ENCODE measurements at regions not wholly inside any gene's neighbourhood (a gene's known extent, or its start where the extent isn't known, plus 50 kb on each side); places are given as distances from the start of the nearest gene placed in this dataset.

DNA sequence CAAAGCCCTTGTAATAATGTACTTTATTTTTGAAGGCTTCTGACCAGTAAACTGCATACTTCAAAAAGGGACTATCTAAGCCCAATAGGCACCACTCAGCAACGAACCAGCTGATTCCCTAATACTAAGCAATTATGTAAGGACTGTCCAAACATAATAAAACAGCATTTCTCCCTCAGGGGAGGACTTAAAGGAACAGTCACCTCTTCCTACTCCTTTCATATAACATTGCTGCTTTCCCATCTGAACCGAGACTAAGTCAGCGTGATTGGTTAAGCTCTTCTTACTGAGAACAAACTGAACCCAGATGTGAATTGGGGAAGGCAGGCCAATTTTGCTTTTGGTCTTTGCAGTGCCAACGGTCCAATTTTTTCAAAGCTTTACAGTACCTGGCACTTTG, 420.0 kb downstream of the METTL15 start:
- DNase-seq (ENCODE audit: low read depth): no peak

DNA sequence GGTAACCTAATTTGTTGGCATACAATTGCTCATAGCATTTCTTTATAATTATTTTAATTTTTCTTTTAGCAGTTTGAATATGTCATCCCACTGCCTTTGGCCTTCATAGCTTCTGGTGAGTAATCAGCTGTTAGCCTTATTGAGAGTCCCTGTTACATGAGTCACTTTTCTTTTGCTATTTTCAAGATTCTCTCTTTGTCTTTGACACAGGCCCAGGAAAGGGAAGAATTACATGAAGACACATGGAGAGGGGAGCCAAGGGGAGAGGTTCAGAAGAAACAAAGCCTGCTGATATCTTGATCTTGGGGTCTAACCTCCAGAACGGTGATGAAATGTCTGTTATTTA, 418.2 kb downstream of the METTL15 start:
- DNase-seq (ENCODE audit: low read depth): no peak
- H3K4me3 ChIP-seq (ENCODE audit: low read depth, low read length): no peak overlapping the region

More for the DNA sequence above, 420.0 kb downstream of the METTL15 start:
- H3K4me3 ChIP-seq (ENCODE audit: low read depth, low read length): no peak overlapping the region

DNA sequence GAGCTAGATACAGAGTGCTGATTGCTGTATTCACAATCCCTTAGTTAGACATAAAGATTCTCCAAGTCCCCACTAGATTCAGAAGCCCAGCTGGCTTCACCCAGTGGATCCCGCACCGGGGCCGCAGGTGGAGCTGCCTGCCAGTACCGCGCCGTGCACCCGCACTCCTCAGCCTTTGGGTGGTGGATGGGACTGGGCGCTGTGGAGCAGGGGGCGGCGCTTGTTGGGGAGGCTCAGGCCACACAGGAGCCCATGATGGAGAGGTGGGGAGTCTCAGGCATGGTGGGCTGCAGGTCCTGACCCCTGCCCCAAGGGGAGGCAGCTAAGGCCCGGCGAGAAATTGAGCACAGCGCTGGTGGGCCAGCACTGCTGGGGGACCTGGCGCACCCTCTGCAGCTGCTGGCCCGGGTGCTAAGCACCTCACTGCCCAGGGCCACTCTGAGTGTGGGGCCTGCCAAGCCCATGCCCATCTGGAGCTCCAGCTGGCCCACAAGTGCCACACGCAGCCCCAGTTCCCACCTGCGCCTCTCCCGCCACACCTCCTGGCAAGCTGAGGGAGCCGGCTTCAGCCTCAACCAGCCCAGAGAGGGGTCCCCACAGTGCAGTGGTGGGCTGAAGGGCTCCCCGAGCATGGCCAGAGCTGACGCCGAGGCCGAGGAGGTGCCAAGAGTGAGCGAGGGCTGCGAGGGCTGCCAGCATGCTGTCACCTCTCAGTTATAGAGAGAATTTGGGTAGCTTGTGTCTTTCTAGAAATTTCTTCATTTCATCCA, 417.6 kb downstream of the METTL15 start:
- no peak for DNase-seq (ENCODE audit: low read depth)
- H3K4me3 ChIP-seq (ENCODE audit: low read depth, low read length): no peak overlapping the region

DNA sequence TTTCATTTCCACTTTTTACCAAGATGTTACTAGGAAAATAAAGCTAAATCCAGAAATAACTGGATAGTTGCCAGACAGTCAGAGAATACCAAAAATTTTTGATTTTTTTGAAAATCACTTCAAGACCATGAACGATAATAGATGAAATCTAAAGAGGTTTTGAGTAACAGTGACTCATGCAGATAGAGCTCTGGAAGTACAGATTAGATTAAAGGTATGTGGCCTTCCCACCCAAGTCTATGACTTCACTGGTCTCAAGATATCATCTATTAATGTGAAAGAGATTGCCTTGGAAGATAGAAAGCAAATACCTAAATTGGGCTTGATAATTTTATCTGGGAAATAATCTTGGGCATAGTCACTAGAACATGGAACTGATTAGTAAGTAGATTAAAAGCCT, 415.9 kb downstream of the METTL15 start:
- H3K4me3 ChIP-seq (ENCODE audit: low read depth, low read length): no peak overlapping the region
- no peak for DNase-seq (ENCODE audit: low read depth)

DNA sequence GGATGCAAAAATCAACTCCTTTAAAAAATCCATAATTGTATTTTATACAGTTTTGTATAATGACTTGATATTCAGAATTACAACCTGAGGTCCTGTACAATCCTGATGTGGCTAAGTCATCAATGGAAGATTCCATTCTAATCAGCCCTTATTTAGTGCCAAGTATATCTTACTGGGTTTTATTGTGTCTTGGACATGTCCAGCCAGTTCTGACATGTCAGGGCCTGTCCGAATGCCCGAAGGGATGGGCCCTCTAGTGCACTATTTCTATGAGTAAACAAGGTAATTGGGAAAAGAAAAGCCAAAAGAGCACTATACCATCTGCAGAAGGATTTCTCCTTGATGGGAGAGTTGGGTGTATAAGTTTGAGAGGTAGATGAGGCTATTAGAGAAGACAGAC, 412.9 kb downstream of the METTL15 start:
- DNase-seq (ENCODE audit: low read depth): no peak
- no peak overlapping the region for H3K4me3 ChIP-seq (ENCODE audit: low read depth, low read length)

DNA sequence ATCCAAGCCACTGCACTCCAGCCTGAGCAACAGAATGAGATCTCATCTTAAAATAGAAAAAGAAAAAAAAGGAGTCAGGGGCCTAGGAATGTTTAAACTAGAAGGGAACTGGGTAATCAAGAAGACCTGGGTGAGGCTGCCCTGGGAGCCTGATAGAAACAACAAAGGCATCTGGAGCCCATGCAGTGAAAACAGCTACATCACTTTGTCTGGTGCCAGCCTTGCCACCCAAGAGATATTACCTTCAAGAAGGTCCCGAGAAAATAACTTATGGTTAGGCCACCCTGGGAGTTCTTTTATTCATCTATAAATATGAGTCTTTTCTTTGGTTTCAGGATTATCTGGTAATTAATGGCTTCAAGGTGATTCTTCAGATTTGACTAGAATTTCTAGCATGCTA, 412.1 kb downstream of the METTL15 start:
- H3K4me3 ChIP-seq (ENCODE audit: low read depth, low read length): no peak overlapping the region
- no peak for DNase-seq (ENCODE audit: low read depth)

DNA sequence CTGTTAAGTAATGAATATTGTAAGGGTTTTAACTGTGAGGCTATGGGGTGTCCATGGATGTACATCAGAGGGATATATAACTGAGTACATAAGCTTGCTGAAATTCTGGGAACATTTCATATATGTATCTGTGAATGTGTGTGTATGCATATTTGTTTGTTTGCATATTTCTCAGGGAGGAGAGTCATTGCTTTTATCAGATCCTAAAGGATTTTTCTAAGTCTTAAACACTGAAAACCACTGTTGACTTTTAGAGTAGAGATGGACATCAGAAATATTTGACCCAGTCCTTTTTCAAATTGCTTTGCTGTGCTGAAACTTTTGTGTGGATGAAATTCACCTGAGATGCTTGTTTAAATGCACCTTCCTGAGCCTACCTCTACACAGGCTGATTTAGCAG, 410.6 kb downstream of the METTL15 start:
- no peak for DNase-seq (ENCODE audit: low read depth)
- H3K4me3 ChIP-seq (ENCODE audit: low read depth, low read length): no peak overlapping the region

DNA sequence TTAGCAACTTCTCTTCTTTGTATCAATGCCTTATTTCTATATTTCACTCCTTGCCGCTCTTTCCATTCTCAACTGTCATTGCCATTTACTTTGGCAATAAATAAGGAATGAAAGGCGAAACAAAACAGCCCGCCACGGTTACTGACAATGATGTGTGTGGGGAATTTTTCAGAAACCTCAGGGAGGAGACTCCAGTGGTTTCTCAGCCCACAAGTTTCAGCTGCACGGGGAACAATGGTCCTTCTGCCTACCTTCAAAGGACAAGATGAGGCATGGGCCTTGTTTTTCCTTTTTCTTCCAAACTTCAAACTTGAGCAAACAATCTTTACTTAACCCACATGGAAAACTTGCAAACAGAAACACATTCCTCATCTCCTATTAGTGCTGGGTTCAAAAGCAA, 409.4 kb downstream of the METTL15 start:
- DNase-seq (ENCODE audit: low read depth): no peak
- no peak overlapping the region for H3K4me3 ChIP-seq (ENCODE audit: low read depth, low read length)

DNA sequence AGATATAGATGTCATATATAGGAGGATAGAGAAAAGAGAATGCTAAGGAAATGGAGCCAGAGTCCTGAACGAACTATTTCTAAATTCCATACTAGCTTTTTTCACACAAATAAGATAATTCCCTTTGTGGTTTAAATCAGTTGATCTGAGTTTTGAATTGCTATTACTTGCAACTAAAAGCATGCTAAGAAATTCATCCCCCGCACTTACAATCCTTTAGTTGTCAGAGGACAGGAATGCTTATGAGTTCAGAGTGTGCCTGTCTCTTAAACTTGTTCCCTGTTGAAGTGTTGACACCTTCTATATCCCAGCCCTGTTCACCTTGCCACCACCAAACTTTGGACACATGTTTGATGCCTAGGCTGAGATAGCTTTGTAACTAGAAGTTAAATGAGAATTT, 406.2 kb downstream of the METTL15 start:
- no peak overlapping the region for H3K4me3 ChIP-seq (ENCODE audit: low read depth, low read length)
- no peak for DNase-seq (ENCODE audit: low read depth)

DNA sequence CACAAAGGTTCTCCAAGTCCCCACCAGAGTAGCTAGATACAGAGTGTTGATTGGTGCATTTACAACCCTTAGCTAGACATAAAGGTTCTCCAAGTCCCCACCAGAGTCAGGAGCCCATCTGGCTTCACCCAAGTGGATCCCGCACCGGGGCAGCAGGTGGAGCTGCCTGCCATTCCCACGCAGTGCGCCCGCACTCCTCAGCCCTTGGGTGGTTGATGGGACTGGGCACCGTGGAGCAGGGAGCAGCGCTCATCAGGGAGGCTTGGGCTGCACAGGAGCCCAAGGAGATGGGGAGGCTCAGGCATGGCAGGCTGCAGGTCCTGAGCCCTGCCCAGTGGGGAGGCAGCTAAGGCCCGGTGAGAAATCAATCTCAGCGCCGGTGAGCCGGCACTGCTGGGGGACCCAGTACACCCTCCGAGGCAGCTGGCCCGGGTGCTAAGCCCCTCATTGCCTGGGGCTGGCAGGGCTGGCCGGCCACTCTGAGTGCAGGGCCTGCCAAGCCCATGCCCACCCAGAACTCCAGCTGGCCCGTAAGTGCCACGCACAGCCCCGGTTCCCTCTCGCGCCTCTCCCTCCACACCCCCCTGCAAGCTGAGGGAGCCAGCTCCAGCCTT, 404.1 kb downstream of the METTL15 start:
- H3K4me3 ChIP-seq (ENCODE audit: low read depth, low read length): no peak overlapping the region
- no peak for DNase-seq (ENCODE audit: low read depth)

DNA sequence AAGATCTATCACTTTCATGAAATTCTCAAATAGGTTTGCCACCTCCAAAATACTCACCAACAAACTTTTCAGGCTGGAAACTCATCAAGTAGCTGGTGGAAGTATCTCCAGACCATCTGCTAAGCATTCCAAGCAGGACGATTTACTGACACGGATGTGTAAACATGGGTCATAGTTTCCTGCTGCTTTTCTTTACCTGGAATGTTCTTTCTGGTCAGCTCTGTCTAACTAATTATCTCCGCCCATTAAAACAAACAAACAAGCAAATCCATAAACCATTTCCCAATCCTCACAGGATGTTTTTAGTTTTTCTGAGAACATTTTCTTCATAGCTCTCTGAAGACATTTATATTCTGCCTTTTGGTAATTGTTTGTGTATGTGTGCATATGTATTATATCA, 397.0 kb downstream of the METTL15 start:
- H3K4me3 ChIP-seq (ENCODE audit: low read depth, low read length): no peak overlapping the region
- no peak for DNase-seq (ENCODE audit: low read depth)

DNA sequence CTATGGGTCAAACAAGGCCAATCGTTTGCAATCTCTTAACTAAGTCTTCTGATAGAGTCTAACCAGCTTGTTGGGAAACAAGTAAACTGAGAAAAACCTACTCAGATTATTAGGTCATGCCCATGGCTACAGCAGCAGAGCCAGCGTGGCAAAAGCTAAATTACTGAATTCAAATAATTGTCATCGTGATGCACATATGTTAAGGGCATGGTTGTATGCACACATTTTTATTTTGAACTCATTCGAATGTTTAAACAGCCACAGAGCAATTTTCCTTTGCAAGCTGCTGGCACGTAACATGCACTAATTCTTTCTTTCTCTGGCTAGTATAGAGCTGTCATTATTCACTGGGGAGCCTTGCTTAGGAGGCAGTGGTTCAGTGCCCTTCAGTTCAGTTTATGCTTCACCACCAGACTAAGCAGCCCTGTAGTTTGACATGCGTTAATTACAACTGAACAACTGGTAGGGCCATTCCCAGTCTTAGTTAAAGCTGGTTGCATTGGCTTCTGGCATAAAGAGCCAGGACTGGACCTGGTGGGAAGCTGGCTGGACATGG, 396.4 kb downstream of the METTL15 start:
- H3K4me3 ChIP-seq (ENCODE audit: low read depth, low read length): no peak overlapping the region

DNA sequence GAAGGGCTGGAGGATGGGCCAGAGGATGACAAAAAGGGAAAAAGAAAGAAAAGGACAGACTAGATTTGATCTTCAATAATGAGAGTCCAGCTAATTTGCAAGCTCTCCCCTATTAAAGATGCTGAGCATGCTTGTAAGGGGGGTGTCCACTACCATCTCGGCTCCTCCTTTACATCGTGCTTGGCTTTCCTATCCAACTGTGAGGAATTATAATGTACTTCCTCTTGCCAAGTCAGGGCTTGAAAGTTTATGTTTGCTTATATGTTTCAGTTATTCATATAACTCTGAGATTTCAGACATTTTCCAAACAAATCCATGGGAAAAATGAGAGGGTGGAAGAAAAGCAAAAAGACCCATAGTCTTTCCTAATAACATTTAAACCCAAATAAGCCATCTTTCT, 387.1 kb downstream of the METTL15 start:
- no peak for DNase-seq (ENCODE audit: low read depth)
- no peak overlapping the region for H3K4me3 ChIP-seq (ENCODE audit: low read depth, low read length)

More for the DNA sequence above, 396.4 kb downstream of the METTL15 start:
- DNase-seq (ENCODE audit: low read depth): no peak

DNA sequence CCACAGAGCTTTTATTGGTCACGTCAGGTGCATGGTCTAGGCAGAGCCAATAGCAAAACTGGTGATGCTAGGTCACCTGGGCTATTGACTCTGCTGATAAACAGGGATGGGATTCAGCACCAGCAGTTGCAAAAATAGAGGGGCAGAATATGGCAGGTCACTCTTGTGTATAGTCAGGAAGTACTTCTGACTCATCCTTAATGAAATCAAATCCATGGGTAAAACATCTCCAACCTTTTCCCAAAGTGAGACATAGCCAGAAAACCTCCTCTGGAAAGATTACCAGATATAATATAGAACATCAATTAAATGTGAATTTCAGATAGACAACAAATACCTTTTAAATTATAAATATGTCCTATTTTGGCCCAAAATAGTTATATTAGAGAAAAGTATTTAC, 383.2 kb downstream of the METTL15 start:
- H3K4me3 ChIP-seq (ENCODE audit: low read depth, low read length): no peak overlapping the region
- no peak for DNase-seq (ENCODE audit: low read depth)

DNA sequence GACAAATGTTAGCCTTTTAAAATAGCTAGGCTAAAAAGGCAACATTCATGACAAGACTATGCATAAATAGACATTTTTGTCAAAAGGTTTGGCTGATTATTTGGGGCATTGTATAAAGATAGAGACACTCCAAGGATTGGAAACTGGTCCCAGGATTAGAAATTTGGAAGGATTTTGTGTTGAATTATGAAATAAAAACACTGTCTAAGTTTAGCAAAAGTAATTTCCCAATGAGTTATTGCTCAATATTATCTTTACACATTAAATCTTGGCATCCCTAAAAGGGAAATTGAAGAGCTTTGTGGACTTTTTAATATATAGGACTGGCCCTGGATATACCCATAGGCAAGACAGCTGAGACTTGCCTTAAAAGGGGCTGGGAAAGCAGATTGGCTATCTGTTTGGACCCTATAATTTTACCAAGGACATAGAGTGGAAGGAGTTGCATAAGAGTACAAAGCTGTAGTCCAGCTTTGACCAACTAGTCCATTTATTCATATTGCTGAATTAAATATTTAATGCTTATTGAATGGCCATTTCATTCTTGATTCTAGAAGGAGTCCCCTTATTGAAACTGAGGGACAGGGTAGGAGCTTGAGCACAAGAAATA, 382.7 kb downstream of the METTL15 start:
- H3K4me3 ChIP-seq (ENCODE audit: low read depth, low read length): no peak overlapping the region
- no peak for DNase-seq (ENCODE audit: low read depth)

DNA sequence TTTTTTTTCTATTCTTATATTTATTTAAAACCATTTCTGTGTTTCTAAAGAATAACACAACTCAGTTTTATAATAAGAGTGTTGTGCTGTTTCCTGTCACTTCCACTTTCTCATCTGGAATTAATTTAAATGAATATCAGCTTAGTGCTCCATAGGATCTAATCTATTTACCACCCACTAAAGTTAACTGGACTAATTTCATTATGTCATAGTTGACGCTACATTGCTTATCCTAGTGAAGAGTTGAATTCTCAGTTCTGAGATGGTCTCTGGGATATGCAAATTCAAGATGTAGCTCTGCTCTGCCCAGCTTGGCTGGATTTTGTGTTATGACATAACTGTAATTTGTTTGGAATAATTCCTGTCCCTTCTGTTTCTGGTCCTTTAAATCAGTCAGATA, 380.1 kb downstream of the METTL15 start:
- no peak for DNase-seq (ENCODE audit: low read depth)
- no peak overlapping the region for H3K4me3 ChIP-seq (ENCODE audit: low read depth, low read length)

DNA sequence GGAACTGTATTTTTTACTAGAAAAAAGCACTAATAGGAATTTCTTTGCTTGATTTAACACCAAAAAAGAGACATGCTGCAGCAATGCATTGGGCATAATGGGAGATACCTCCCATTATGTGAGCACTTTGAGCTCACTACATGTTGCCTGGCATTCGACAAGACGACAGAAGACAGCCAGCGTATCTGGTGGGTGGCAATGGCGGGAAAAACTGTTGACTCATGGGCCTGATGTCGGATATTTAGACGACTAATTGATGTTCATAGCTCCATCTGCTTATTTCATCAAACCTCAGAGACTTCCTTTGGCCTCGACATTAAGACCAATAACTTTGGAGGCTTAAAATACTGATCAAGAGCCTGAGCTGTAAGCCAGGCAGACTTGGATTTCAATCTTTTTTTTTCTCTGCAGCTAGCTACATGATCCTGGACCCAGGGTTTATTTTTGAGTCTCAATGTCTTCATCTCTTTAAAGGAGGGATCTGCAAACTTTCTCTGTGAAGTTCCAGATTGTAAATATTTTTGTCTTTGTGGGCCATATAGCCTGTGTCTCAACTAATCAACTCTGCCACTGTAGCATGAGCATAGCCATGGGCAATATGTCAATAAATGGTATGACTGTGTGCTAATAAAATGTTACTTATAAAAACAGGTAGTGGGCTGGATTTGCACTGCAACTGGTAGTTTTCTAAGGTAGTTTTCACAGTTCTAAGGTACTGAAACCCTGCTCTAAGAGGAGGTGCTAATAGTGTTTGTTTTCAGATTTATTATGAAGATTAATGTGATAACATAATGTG, 375.1 kb downstream of the METTL15 start:
- no peak for DNase-seq (ENCODE audit: low read depth)
- no peak overlapping the region for H3K4me3 ChIP-seq (ENCODE audit: low read depth, low read length)

DNA sequence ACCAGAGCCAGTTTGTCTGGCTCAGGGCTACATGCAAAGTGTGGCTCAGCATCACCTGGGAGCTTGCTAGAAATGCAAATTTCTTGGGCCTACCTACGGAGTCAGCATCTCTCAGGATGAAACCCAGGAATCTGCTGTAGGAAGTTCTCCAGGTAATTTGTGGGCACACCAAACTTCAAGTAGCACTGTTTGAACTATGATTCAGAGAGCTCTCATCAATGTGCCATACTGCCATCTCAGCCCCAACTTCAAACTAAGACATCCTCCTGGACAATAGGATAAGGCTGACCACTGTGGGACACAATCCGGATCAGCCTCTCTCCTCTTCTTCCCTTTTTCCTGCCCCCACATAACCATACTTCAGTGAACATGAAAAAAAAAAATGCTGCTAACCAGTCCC, 374.5 kb downstream of the METTL15 start:
- no peak for DNase-seq (ENCODE audit: low read depth)
- no peak overlapping the region for H3K4me3 ChIP-seq (ENCODE audit: low read depth, low read length)

DNA sequence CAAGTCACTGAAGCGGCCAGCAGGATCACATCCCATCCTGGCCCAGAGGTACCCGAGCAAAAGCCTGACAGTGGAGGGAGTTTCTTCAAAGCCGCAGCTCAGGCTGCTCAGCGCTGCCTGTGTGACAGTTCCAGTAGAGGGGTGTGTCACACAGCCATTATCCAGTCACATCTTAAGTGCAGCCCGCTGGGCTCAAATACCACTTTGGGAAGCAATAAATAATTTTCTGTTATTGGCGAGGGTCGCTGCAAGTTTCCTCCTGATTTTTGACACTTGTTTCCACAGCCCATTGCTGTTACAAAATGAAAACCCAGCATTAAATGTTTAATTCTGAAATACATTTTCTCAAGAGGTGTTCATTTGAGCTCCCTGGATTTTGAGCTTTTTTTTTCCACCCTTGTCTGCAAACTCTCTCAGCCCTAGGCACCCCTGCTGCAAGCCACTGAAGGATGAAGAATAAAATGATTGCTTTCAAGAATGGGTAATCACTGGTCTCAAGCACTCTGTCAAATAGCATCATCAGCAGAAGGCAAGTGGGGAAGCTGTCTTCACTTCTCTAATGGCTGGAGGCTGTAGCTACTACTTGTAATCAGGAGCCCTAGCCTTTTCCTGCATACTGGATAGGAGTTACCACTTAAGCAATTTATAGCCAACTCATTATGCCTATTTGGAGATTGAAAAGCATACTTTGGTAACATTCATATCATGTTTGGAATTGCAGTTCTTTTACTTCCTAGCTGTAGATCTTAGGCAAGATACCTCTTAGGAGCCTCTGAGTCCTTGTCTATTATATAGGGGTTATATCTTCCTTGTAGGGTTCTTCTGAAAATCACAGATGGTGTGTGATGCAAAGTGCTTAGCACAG, 373.7 kb downstream of the METTL15 start:
- DNase-seq (ENCODE audit: low read depth): no peak

More for the DNA sequence above, 373.7 kb downstream of the METTL15 start:
- no peak overlapping the region for H3K4me3 ChIP-seq (ENCODE audit: low read depth, low read length)

All from skeletal muscle cell (primary cell).